Right cardiac atrium (tissue), 5 donors: ENCODE measurements at regions not wholly inside any gene's neighbourhood (a gene's known extent, or its start where the extent isn't known, plus 50 kb on each side); places are given as distances from the start of the nearest gene placed in this dataset.

Experiments
- ATAC-seq, 2 donors: fragments of 200-7000 bp; cut with Tn5 transposase; one replicate each; pipeline versions ENCODE4 v1.8.0 to v1.9.1; 2020; ENCODE audit warnings: moderate library complexity in 2 of 2, mild to moderate bottlenecking in 1 of 2
- DNase-seq, 3 donors: peaks; one replicate each; pipeline ENCODE4 v3.0.0-alpha.2; 2020
- H3K27ac ChIP-seq: one replicate; pipeline ENCODE4 v1.5.1; 2013; ENCODE audit warnings: mild to moderate bottlenecking, low read length, control low read depth, moderate library complexity
- H3K27me3 ChIP-seq: one replicate; pipeline ENCODE4 v1.6.1; 2013; ENCODE audit not compliant: control insufficient read depth, insufficient read depth
- H3K4me1 ChIP-seq: one replicate; pipeline ENCODE4 v1.6.1; 2013; ENCODE audit warnings: low read length; ENCODE audit not compliant: control insufficient read depth, insufficient read depth
- H3K4me3 ChIP-seq: one replicate; pipeline ENCODE4 v1.5.1; 2013; ENCODE audit warnings: low read length, control low read depth
- H3K9me3 ChIP-seq: one replicate; pipeline ENCODE4 v1.6.1; 2013; ENCODE audit warnings: low read length; ENCODE audit not compliant: control insufficient read depth
- WGBS: extraction: QIAGEN DNeasy Blood & Tissue Kit; methylation state at CpG from one replicate; pipeline ENCODE4 v1.1.7; 2013; 5-methylcytosine and 5-hydroxymethylcytosine counted together
- intact Hi-C, 4 donors: fragments of 100-400 bp; cut with DNase I; formaldehyde crosslinking; loops; one replicate each; pipeline versions ENCODE4 v1.11.0 to v1.14.0; 2022 to 2023
- donor health status: healthy with polysubstance abuse.
- donor health status: DM: no; HTN: yes; CAD: no.
- donor health status: DM: no; HTN: no; CAD: no.
- donor health status: DM: no; HTN: yes; CAD: no; lungs with severe emphysema.
- donor health status: DM: yes; HTN: yes; CAD: no.

DNA sequence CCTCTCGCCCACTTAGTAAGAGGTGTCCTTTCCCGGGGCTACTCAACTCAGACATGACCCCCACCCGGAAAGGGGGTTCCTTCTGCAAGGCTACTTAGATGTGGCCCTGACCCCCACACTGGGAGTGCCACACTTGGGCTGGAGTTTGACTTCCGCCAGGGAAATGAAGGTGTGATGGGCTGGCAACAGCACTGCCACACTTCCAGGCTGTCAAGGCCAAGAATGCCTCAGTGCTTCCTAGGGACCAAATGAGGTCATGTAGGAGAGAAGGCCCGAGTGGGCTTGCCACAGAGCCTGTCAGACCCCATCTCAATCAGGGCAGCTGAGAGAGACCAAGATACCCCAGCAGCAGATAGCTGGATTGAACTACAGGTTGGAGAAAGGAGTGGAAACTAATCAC is 55.5 kb downstream of the DRD1 start:
- Histone ChIP-seq H3K9me3 (no peaks in the 10 kb centered on the region), H3K4me1 (no peaks in the 10 kb centered on the region), H3K4me3 (no peak overlapping the region), H3K27me3 (no peaks in the 10 kb centered on the region), H3K27ac (no peak overlapping the region)
- ATAC-seq: no peak
- intact Hi-C loops: no loop called here
- WGBS: 74% methylated on average over 5 of the region's 5 CpGs
- DNase-seq: no peak

DNA sequence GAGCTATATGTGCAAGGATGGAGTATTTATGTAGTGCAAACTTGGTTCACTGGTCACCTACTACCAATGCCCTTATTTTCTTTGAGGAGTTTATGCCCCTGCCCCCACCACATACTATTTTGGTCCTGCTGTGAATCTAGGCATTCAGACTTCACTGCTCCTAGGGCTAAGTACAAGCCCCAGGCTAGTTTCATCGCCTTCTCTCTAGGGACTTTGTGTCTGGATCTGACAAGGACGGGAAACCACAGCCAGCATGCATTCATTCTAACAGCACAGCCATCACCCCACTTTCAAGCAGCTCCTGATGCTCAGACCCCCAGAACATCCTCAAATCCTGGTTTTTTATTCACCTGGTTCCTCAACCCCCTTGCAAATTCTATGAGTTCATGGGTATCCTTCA is 56.8 kb downstream of the DRD1 start:
- 69% methylated on average over 2 of the region's 2 CpGs for whole genome bisulfite sequencing
- Histone ChIP-seq H3K4me3 (no peak overlapping the region), H3K9me3 (no peaks in the 10 kb centered on the region), H3K27ac (no peak overlapping the region), H3K4me1 (no peaks in the 10 kb centered on the region), H3K27me3 (no peaks in the 10 kb centered on the region)
- intact Hi-C loops: no loop called here
- DNase-seq (no peak), ATAC-seq (no peak)

GRCh38 chr5:175386526-175386925 is 57.5 kb downstream of the DRD1 start:
- H3K27ac ChIP-seq: no peak overlapping the region
- H3K27me3 ChIP-seq: no peaks in the 10 kb centered on the region
- H3K4me3 ChIP-seq: no peak overlapping the region
- no peak for DNase-seq
- no peaks in the 10 kb centered on the region for H3K9me3 ChIP-seq
- intact Hi-C loops: no loop called here
- no peaks in the 10 kb centered on the region for H3K4me1 ChIP-seq
- 79% methylated on average over 2 of the region's 2 CpGs for WGBS
- no peak for ATAC-seq

GRCh38 chr5:175385691-175386362 is 58.2 kb downstream of the DRD1 start:
- Histone ChIP-seq H3K4me1 (no peaks in the 10 kb centered on the region), H3K4me3 (no peak overlapping the region), H3K9me3 (no peaks in the 10 kb centered on the region), H3K27ac (no peak overlapping the region), H3K27me3 (no peaks in the 10 kb centered on the region)
- 71% methylated on average over 9 of the region's 9 CpGs for WGBS
- intact Hi-C loops: no loop called here
- ATAC-seq: no peak
- DNase-seq: no peak

DNA sequence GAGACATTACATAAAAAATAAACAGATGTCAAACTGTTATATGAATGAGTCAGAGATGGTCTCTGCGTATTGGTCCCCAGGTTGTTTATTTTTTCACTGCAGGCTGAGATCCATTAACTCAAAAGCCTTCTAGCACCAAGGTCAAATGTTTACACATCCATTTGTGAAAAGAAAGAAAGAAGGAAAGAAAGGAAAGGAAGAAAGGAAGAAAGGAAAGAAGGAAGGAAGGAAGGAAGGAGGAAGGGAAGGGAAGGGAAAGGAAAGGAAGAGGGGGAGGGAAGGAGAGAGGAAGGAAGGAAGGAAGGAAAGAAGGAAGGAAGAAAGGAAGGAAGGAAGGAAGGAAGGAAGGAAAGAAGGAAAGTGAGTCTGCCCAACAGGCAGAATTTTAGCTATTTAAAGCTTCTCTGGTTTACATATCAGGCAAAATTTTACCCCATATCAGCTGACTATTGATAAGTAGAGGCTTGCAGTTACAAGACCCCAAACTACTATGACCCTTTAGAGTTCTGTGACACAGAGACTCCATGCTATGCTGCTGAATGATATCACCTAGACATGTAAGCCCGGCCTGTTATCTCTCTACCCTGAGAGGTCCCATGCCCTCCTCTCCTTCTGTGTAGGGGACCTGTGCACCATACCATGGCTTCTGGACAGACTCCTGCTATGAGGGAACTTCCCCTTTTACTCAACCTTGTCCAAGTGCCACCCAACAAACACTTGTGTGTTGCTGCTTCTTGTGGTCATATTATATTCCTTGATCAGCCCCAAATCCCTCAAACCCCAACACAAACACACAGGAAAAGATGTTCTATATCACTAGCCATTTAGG is 59.0 kb downstream of the DRD1 start:
- WGBS: 60% methylated on average over 2 of the region's 2 CpGs
- intact Hi-C loops: no loop called here

GRCh38 chr5:175383350-175383749 is 60.6 kb downstream of the DRD1 start:
- no peaks in the 10 kb centered on the region for H3K4me1 ChIP-seq
- H3K9me3 ChIP-seq: no peaks in the 10 kb centered on the region
- H3K27me3 ChIP-seq: no peaks in the 10 kb centered on the region
- no peak overlapping the region for H3K27ac ChIP-seq
- DNase-seq (no peak), ATAC-seq (no peak)
- no peak overlapping the region for H3K4me3 ChIP-seq
- intact Hi-C loops: no loop called here
- 71% methylated on average over 4 of the region's 4 CpGs for WGBS

More for the DNA sequence above, 59.0 kb downstream of the DRD1 start:
- DNase-seq (no peak), ATAC-seq (no peak)
- Histone ChIP-seq H3K27ac (no peak overlapping the region), H3K9me3 (no peaks in the 10 kb centered on the region), H3K4me3 (no peak overlapping the region), H3K27me3 (no peaks in the 10 kb centered on the region), H3K4me1 (no peaks in the 10 kb centered on the region)

GRCh38 chr5:175382171-175382570 is 61.8 kb downstream of the DRD1 start:
- no peak overlapping the region for H3K4me3 ChIP-seq
- intact Hi-C loops: no loop called here
- no peaks in the 10 kb centered on the region for H3K27me3 ChIP-seq
- no peaks in the 10 kb centered on the region for H3K4me1 ChIP-seq
- H3K27ac ChIP-seq: no peak overlapping the region
- ATAC-seq (no peak), DNase-seq (no peak)
- WGBS: 68% methylated on average over 1 of the region's 1 CpG
- no peaks in the 10 kb centered on the region for H3K9me3 ChIP-seq

GRCh38 chr5:175381130-175381529 is 62.9 kb downstream of the DRD1 start:
- Histone ChIP-seq H3K27ac (no peak overlapping the region), H3K27me3 (no peaks in the 10 kb centered on the region), H3K4me1 (no peaks in the 10 kb centered on the region), H3K4me3 (no peak overlapping the region), H3K9me3 (no peaks in the 10 kb centered on the region)
- intact Hi-C loops: no loop called here
- ATAC-seq: no peak
- 66% methylated on average over 4 of the region's 4 CpGs for WGBS
- DNase-seq: no peak

DNA sequence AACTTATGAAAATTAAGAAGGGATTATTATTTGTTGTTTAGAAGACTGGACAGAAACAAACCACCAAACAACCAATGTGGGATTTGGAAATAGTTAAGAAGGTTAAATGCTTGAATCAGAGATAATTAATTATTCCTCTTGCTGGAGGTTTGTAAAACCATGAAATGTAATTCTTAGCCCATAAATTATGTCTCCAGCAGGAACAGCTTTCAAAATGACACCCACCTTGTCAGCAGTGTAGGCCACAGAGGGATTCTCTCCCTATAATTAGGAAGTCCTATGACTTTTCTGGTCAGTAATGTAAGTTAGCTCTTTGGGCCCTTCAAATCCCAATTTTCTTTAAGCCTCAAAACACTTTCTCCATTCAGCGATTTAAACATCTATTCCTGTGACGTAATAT is 63.3 kb downstream of the DRD1 start:
- 90% methylated on average over 2 of the region's 2 CpGs for WGBS
- intact Hi-C loops: no loop called here
- ATAC-seq (no peak), DNase-seq (no peak)
- no peaks in the 10 kb centered on the region for H3K9me3 ChIP-seq
- H3K4me1 ChIP-seq: no peaks in the 10 kb centered on the region
- no peak overlapping the region for H3K27ac ChIP-seq
- no peaks in the 10 kb centered on the region for H3K27me3 ChIP-seq
- no peak overlapping the region for H3K4me3 ChIP-seq

GRCh38 chr5:175379867-175380266 is 64.1 kb downstream of the DRD1 start:
- Histone ChIP-seq H3K9me3 (no peaks in the 10 kb centered on the region), H3K27ac (no peak overlapping the region), H3K27me3 (no peaks in the 10 kb centered on the region), H3K4me3 (no peak overlapping the region), H3K4me1 (no peaks in the 10 kb centered on the region)
- WGBS: 0% methylated on average over 1 of the region's 1 CpG
- intact Hi-C loops: no loop called here
- no peak for DNase-seq
- no peak for ATAC-seq

GRCh38 chr5:175378444-175379028 is 65.4 kb downstream of the DRD1 start:
- H3K4me1 ChIP-seq: no peaks in the 10 kb centered on the region
- no peak overlapping the region for H3K27ac ChIP-seq
- H3K4me3 ChIP-seq: no peak overlapping the region
- intact Hi-C loops: no loop called here
- no peaks in the 10 kb centered on the region for H3K9me3 ChIP-seq
- ATAC-seq (no peak), DNase-seq (no peak)
- H3K27me3 ChIP-seq: no peaks in the 10 kb centered on the region
- 59% methylated on average over 5 of the region's 5 CpGs for WGBS
